Mesendoderm (in vitro differentiated cells): ENCODE measurements at regions not wholly inside any gene's neighbourhood (a gene's known extent, or its start where the extent isn't known, plus 50 kb on each side); places are given as distances from the start of the nearest gene placed in this dataset.
A peak's percentile ranks its signal among the peaks of the same experiment; 100 is the strongest.

ENCODE experiments used
- DNase-seq: peaks from one replicate; pipeline ENCODE4 v3.0.0; 2013
- H2AK5ac ChIP-seq: 2 replicates; pipeline ENCODE4 v1.6.1; 2013; ENCODE audit warnings: low read length, inconsistent platforms
- H2BK120ac ChIP-seq: 2 replicates; pipeline ENCODE4 v1.6.1; 2013; ENCODE audit warnings: low read depth, mild to moderate bottlenecking, low read length, moderate library complexity, mixed read lengths
- H2BK15ac ChIP-seq: replicated peaks from 2 replicates; pipeline ENCODE4 v1.6.1; 2013; ENCODE audit warnings: low read depth, mild to moderate bottlenecking, moderate library complexity
- H2BK5ac ChIP-seq: 2 replicates; pipeline ENCODE4 v1.6.1; 2013; ENCODE audit warnings: low read length, inconsistent platforms
- H3K18ac ChIP-seq: 2 replicates; pipeline ENCODE4 v1.6.1; 2013; ENCODE audit warnings: mild to moderate bottlenecking, low read length, mixed read lengths
- H3K23ac ChIP-seq: one replicate; pipeline ENCODE4 v1.6.1; 2013; ENCODE audit warnings: low read length
- H3K27ac ChIP-seq: 2 replicates; pipeline ENCODE4 v1.5.1; 2013; ENCODE audit warnings: low read depth, mild to moderate bottlenecking, inconsistent platforms, low read length, moderate library complexity
- H3K27me3 ChIP-seq: 2 replicates; pipeline ENCODE4 v1.6.1; 2013; ENCODE audit warnings: low read length, control low read depth, mild to moderate bottlenecking, inconsistent platforms; ENCODE audit not compliant: insufficient read depth, poor library complexity
- H3K36me3 ChIP-seq: 2 replicates; pipeline ENCODE4 v1.6.1; 2013; ENCODE audit warnings: low read length, inconsistent platforms; ENCODE audit not compliant: control insufficient read depth, insufficient read depth
- H3K4ac ChIP-seq: one replicate; pipeline ENCODE4 v1.6.1; 2013; ENCODE audit warnings: low read depth, mild to moderate bottlenecking, low read length, moderate library complexity
- H3K4me1 ChIP-seq: 2 replicates; pipeline ENCODE4 v1.6.1; 2013; ENCODE audit warnings: low read depth, low read length, inconsistent platforms; ENCODE audit not compliant: control insufficient read depth
- H3K4me2 ChIP-seq: 2 replicates; pipeline ENCODE4 v1.6.1; 2013; ENCODE audit warnings: low read length
- H3K4me3 ChIP-seq: 2 replicates; pipeline ENCODE4 v1.5.1; 2013; ENCODE audit warnings: mild to moderate bottlenecking, low read length
- H3K56ac ChIP-seq: one replicate; pipeline ENCODE4 v1.6.1; 2013; ENCODE audit warnings: low read length
- H3K79me1 ChIP-seq: 2 replicates; pipeline ENCODE4 v1.6.1; 2013; ENCODE audit warnings: low read length, inconsistent platforms
- H3K79me2 ChIP-seq: 2 replicates; pipeline ENCODE4 v1.6.1; 2013; ENCODE audit warnings: mild to moderate bottlenecking, low read length; ENCODE audit not compliant: control insufficient read depth, insufficient read depth
- H3K9ac ChIP-seq: 2 replicates; pipeline ENCODE4 v1.6.1; 2013; ENCODE audit warnings: low read length, inconsistent platforms
- H4K5ac ChIP-seq: one replicate; pipeline ENCODE4 v1.6.1; 2013; ENCODE audit warnings: low read length
- H4K8ac ChIP-seq: one replicate; pipeline ENCODE4 v1.6.1; 2013; ENCODE audit warnings: low read depth, mild to moderate bottlenecking, control low read depth, low read length, moderate library complexity
- WGBS: extraction: QIAGEN DNeasy Blood & Tissue Kit; methylation state at CpG from one replicate; pipeline ENCODE4 v1.1.7; 2013; ENCODE audit warnings: low lambda C conversion rate, missing lambda C conversion rate; ENCODE audit not compliant: insufficient coverage; ENCODE audit errors: extremely low coverage; 5-methylcytosine and 5-hydroxymethylcytosine counted together

GRCh38 chr17:33664116-33664840, 371.2 kb upstream of the ASIC2 start:
- DNase-seq, result no peak
- H3K56ac ChIP-seq, result no peak overlapping the region
- no peaks in the 10 kb centered on the region for H3K4me1 ChIP-seq
- H3K27ac ChIP-seq, result no peak overlapping the region
- no peak overlapping the region for H3K4me3 ChIP-seq
- no peaks in the 10 kb centered on the region for H3K79me2 ChIP-seq
- H2BK5ac ChIP-seq, result no peak overlapping the region
- no peak overlapping the region for H3K9ac ChIP-seq
- no peak overlapping the region for H2BK120ac ChIP-seq
- H2BK15ac ChIP-seq, result no peak overlapping the region
- no peak overlapping the region for H4K5ac ChIP-seq
- no peaks in the 10 kb centered on the region for H3K27me3 ChIP-seq
- no peak overlapping the region for H3K23ac ChIP-seq
- H3K36me3 ChIP-seq, result no peaks in the 10 kb centered on the region
- no peaks in the 10 kb centered on the region for H3K79me1 ChIP-seq
- H3K4me2 ChIP-seq, result no peak overlapping the region
- H4K8ac ChIP-seq, result no peak overlapping the region
- no peak overlapping the region for H3K18ac ChIP-seq
- WGBS, result no CpG with 5 or more reads among the region's 8 CpGs
- no peak overlapping the region for H2AK5ac ChIP-seq
- no peak overlapping the region for H3K4ac ChIP-seq

- no peak overlapping the region for H3K27ac ChIP-seq
- no peak overlapping the region for H4K8ac ChIP-seq
- H3K4me1 ChIP-seq, result no peaks in the 10 kb centered on the region
- H2BK5ac ChIP-seq, result no peak overlapping the region
- no peak overlapping the region for H3K23ac ChIP-seq
- H3K79me1 ChIP-seq, result no peaks in the 10 kb centered on the region
- H3K9ac ChIP-seq, result no peak overlapping the region
- DNase-seq, result no peak
- no peaks in the 10 kb centered on the region for H3K36me3 ChIP-seq
- no peaks in the 10 kb centered on the region for H3K27me3 ChIP-seq
- no peak overlapping the region for H3K18ac ChIP-seq
- no peak overlapping the region for H3K4me3 ChIP-seq
- H2BK120ac ChIP-seq, result no peak overlapping the region
- H3K4me2 ChIP-seq, result no peak overlapping the region
- WGBS, result no CpG with 5 or more reads among the region's 12 CpGs
- no peaks in the 10 kb centered on the region for H3K79me2 ChIP-seq
- H3K56ac ChIP-seq, result no peak overlapping the region
- H4K5ac ChIP-seq, result no peak overlapping the region
- no peak overlapping the region for H2BK15ac ChIP-seq
- no peak overlapping the region for H2AK5ac ChIP-seq
- H3K4ac ChIP-seq, result no peak overlapping the region
Measured at GRCh38 chr17:33667052-33667509, 374.0 kb upstream of the ASIC2 start.

GRCh38 chr17:33667671-33668070, 374.6 kb upstream of the ASIC2 start:
- H2BK5ac ChIP-seq, result no peak overlapping the region
- H2BK15ac ChIP-seq, result no peak overlapping the region
- no peak overlapping the region for H3K4me2 ChIP-seq
- no peaks in the 10 kb centered on the region for H3K79me1 ChIP-seq
- no peak overlapping the region for H3K18ac ChIP-seq
- no CpG with 5 or more reads among the region's 4 CpGs for WGBS
- no peak overlapping the region for H4K5ac ChIP-seq
- H3K23ac ChIP-seq, result no peak overlapping the region
- H3K4ac ChIP-seq, result no peak overlapping the region
- no peaks in the 10 kb centered on the region for H3K4me1 ChIP-seq
- H3K27me3 ChIP-seq, result no peaks in the 10 kb centered on the region
- no peak overlapping the region for H2BK120ac ChIP-seq
- no peak overlapping the region for H2AK5ac ChIP-seq
- no peaks in the 10 kb centered on the region for H3K36me3 ChIP-seq
- no peak for DNase-seq
- H3K56ac ChIP-seq, result no peak overlapping the region
- H3K79me2 ChIP-seq, result no peaks in the 10 kb centered on the region
- no peak overlapping the region for H3K4me3 ChIP-seq
- no peak overlapping the region for H3K27ac ChIP-seq
- H3K9ac ChIP-seq, result no peak overlapping the region
- H4K8ac ChIP-seq, result no peak overlapping the region

- Histone ChIP-seq H3K4me2 (no peak overlapping the region), H2BK15ac (no peak overlapping the region), H3K4me3 (no peak overlapping the region), H3K9ac (no peak overlapping the region), H3K27ac (no peak overlapping the region), H3K23ac (no peak overlapping the region), H3K79me2 (no peaks in the 10 kb centered on the region), H3K36me3 (no peaks in the 10 kb centered on the region), H3K79me1 (no peaks in the 10 kb centered on the region), H3K56ac (no peak overlapping the region), H2BK5ac (no peak overlapping the region), H3K18ac (no peak overlapping the region), H2AK5ac (no peak overlapping the region), H2BK120ac (no peak overlapping the region), H4K5ac (no peak overlapping the region), H3K4me1 (no peaks in the 10 kb centered on the region), H3K27me3 (no peaks in the 10 kb centered on the region), H4K8ac (no peak overlapping the region), H3K4ac (no peak overlapping the region)
- DNase-seq, result no peak
- no CpG with 5 or more reads among the region's 3 CpGs for WGBS
Measured at GRCh38 chr17:33668516-33668915, 375.4 kb upstream of the ASIC2 start.

DNA sequence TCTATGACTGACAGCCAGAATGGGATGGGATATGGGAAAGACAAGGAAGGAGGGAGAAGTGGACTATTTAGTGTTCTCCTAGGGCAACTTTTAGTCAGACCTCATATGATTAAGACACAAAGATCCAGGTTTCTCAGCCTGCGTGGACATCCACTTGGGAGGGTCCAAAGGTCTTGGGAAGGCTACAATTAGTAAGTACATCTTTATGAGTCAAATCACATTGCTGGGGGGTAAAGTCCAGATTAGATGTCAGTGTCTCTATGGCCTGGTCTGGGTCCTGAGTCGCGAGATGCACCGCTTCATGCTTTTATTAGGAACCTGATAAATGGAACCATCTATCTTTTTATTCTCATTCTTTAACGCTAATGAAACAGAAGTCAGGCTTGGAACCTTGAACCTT, 378.4 kb upstream of the ASIC2 start:
- Histone ChIP-seq H3K18ac (no peak overlapping the region), H3K27ac (no peak overlapping the region), H3K4ac (no peak overlapping the region), H4K8ac (no peak overlapping the region), H3K4me2 (no peak overlapping the region), H3K56ac (no peak overlapping the region), H3K36me3 (no peaks in the 10 kb centered on the region), H3K9ac (no peak overlapping the region), H2BK15ac (no peak overlapping the region), H2AK5ac (no peak overlapping the region), H2BK120ac (no peak overlapping the region), H3K4me3 (no peak overlapping the region), H3K27me3 (no peaks in the 10 kb centered on the region), H3K79me1 (no peaks in the 10 kb centered on the region), H4K5ac (no peak overlapping the region), H3K4me1 (no peaks in the 10 kb centered on the region), H3K79me2 (no peaks in the 10 kb centered on the region), H3K23ac (no peak overlapping the region), H2BK5ac (no peak overlapping the region)
- no peak for DNase-seq
- WGBS, result no CpG with 5 or more reads among the region's 5 CpGs

- Histone ChIP-seq H3K4me3 (no peak overlapping the region), H3K4ac (no peak overlapping the region), H4K5ac (no peak overlapping the region), H2AK5ac (no peak overlapping the region), H3K79me2 (no peaks in the 10 kb centered on the region), H3K27ac (no peak overlapping the region), H3K27me3 (no peaks in the 10 kb centered on the region), H4K8ac (no peak overlapping the region), H3K36me3 (no peaks in the 10 kb centered on the region), H3K79me1 (no peaks in the 10 kb centered on the region), H3K9ac (no peak overlapping the region), H2BK5ac (no peak overlapping the region), H3K18ac (no peak overlapping the region), H3K4me2 (no peak overlapping the region), H2BK15ac (no peak overlapping the region), H3K23ac (no peak overlapping the region), H3K56ac (no peak overlapping the region), H2BK120ac (no peak overlapping the region), H3K4me1 (no peaks in the 10 kb centered on the region)
- DNase-seq, result peak; percentile 72
- WGBS, result no CpG with 5 or more reads among the region's 8 CpGs
Measured at GRCh38 chr17:33674685-33675084, 381.6 kb upstream of the ASIC2 start.
